HepG2 (cell line): ENCODE measurements at regions not wholly inside any gene's neighbourhood (a gene's known extent, or its start where the extent isn't known, plus 50 kb on each side); places are given as distances from the start of the nearest gene placed in this dataset.

Experiments used
- ATAC-seq: fragments of 200-7000 bp; cut with Tn5 transposase; 3 replicates; pipeline ENCODE4 v1.9.1; 2020; ENCODE audit warnings: mild to moderate bottlenecking, moderate library complexity
- BruUV-seq: library from RNA; stranded (reverse); fragments of 400-500 nt; replicated peaks from 2 replicates; lab custom pipeline; 2021; lab: Mats Ljungman, UMichigan
- CTCF ChIA-PET: fragments of 300-600 bp; formaldehyde crosslinking; extraction: SDS; loops from one replicate; lab custom pipeline; 2021; ENCODE audit warnings: low total read pairs, inconsistent platforms, low intra/inter-chr PET ratio; lab: Yijun Ruan, JAX
- POLR2A ChIA-PET: fragments of 350-600 bp; sonication (Branson Sonifier 250); formaldehyde crosslinking; loops from one replicate; lab custom pipeline; 2020; ENCODE audit warnings: antibody characterized with exemption, inconsistent platforms; lab: Yijun Ruan, JAX
- DNase-seq: peaks from one replicate; pipeline ENCODE4 v3.0.0-alpha.2; 2015; ENCODE audit warnings: low spot score
- FAIRE-seq: peaks from 3 replicates; lab custom pipeline; 2011; peaks lifted over from hg19 to GRCh38; lab: Jason Lieb, UNC
- H2AFZ ChIP-seq: one replicate; pipeline ENCODE4 v1.6.1; 2011; ENCODE audit warnings: low read length, inconsistent platforms
- H3K27ac ChIP-seq: fragments of 300-600 bp; 3 replicates; pipeline ENCODE4 v1.8.0; 2011; ENCODE audit warnings: mixed run types, mild to moderate bottlenecking, mixed read lengths, low read length, inconsistent platforms; ENCODE audit not compliant: insufficient read depth; ENCODE audit errors: extremely low read length
- H3K27me3 ChIP-seq, 2 experiments: fragments of 200-600 bp in 1 of 2; 2 replicates in 1 of 2; 3 replicates in 1 of 2; pipeline versions ENCODE4 v1.6.0 to v1.8.0; 2011; ENCODE audit warnings: low read length in 2 of 2, mild to moderate bottlenecking in 2 of 2, moderate library complexity in 2 of 2, inconsistent platforms in 1 of 2; ENCODE audit not compliant: insufficient read depth in 2 of 2, control insufficient read depth in 1 of 2
- H3K36me3 ChIP-seq, 2 experiments: fragments of 200-600 bp in 1 of 2; replicated peaks in 1 of 2; 2 replicates in 1 of 2; 3 replicates in 1 of 2; pipeline versions ENCODE4 v1.5.1 to v1.8.0; 2011; ENCODE audit warnings: low read length in 2 of 2, inconsistent platforms in 1 of 2; ENCODE audit not compliant: insufficient read depth in 2 of 2, control insufficient read depth in 1 of 2
- H3K4me1 ChIP-seq: 2 replicates; pipeline ENCODE4 v1.5.1; 2012; ENCODE audit warnings: low read length, inconsistent platforms; ENCODE audit not compliant: insufficient read depth
- H3K4me2 ChIP-seq: 2 replicates; pipeline ENCODE4 v1.6.0; 2011; ENCODE audit warnings: low read depth, low read length, inconsistent platforms
- H3K4me3 ChIP-seq, 3 experiments: fragments of 200-600 bp in 1 of 3; sonication (generic), shearing (Covaris generic) in 1 of 3; replicated peaks in 1 of 3; 2 replicates each; pipeline ENCODE4 v1.5.1; 2011 to 2016; ENCODE audit warnings: low read length in 3 of 3, inconsistent platforms in 2 of 3, low read depth in 2 of 3, mild to moderate bottlenecking in 2 of 3, control low read depth in 1 of 3, mixed read lengths in 1 of 3; ENCODE audit not compliant: insufficient read depth in 1 of 3
- H3K79me2 ChIP-seq: one replicate; pipeline ENCODE4 v1.6.1; 2011; ENCODE audit warnings: low read length, inconsistent platforms; ENCODE audit not compliant: insufficient read depth
- H3K9ac ChIP-seq: 2 replicates; pipeline ENCODE4 v1.6.0; 2011; ENCODE audit warnings: mild to moderate bottlenecking, low read depth, low read length, inconsistent platforms; ENCODE audit not compliant: insufficient read depth
- H3K9me3 ChIP-seq: 2 replicates; pipeline ENCODE4 v1.5.1; 2012; ENCODE audit warnings: mild to moderate bottlenecking, low read length
- H4K20me1 ChIP-seq: 2 replicates; pipeline ENCODE4 v1.6.0; 2011; ENCODE audit warnings: inconsistent platforms, mild to moderate bottlenecking, low read length, moderate library complexity; ENCODE audit not compliant: insufficient read depth
- CENPBD1 ChIP-seq: sonication (generic); formaldehyde crosslinking; IDR thresholded peaks from 2 replicates; pipeline ENCODE4 v1.8.0; 2022; ENCODE audit warnings: missing genetic modification reagents, low read depth, mild to moderate bottlenecking, borderline replicate concordance
- DRAP1 ChIP-seq: IDR thresholded peaks from 2 replicates; pipeline ENCODE4 v1.6.1; 2016; ENCODE audit warnings: missing genetic modification reagents, missing compliant biosample characterization
- EZH2 ChIP-seq: conservative IDR thresholded peaks from 2 replicates; pipeline ENCODE4 v1.6.1; 2012; ENCODE audit warnings: mild to moderate bottlenecking, low read depth, low read length, moderate library complexity
- GATAD2A ChIP-seq: IDR thresholded peaks from 2 replicates; pipeline ENCODE4 v1.6.1; 2016
- HIC2 ChIP-seq: sonication (generic); formaldehyde crosslinking; IDR thresholded peaks from 2 replicates; pipeline ENCODE4 v1.9.0; 2022; ENCODE audit warnings: low read depth, missing genetic modification reagents
- RXRB ChIP-seq: IDR thresholded peaks from 2 replicates; pipeline ENCODE4 v1.6.1; 2016; ENCODE audit warnings: borderline replicate concordance, missing genetic modification reagents, missing compliant biosample characterization
- TBX3 ChIP-seq: fragments of 450-650 bp; IDR thresholded peaks from 2 replicates; pipeline ENCODE4 v1.6.1; 2017; ENCODE audit warnings: antibody characterized with exemption, mild to moderate bottlenecking, inconsistent platforms, borderline replicate concordance
- TCF7L2 ChIP-seq: IDR thresholded peaks from 2 replicates; pipeline ENCODE4 v1.6.1; 2011; ENCODE audit warnings: mild to moderate bottlenecking, low read depth, low read length, moderate library complexity
- ZNF563 ChIP-seq: sonication (generic); formaldehyde crosslinking; IDR thresholded peaks from 2 replicates; pipeline ENCODE4 v1.8.0; 2022; ENCODE audit warnings: mild to moderate bottlenecking, moderate library complexity, missing genetic modification reagents
- ZNF816 ChIP-seq: sonication (generic); formaldehyde crosslinking; IDR thresholded peaks from 2 replicates; pipeline ENCODE4 v1.8.0; 2022; ENCODE audit warnings: missing genetic modification reagents, mild to moderate bottlenecking, borderline replicate concordance
- WGBS: methylation state at CpG from one replicate; pipeline ENCODE4 v1.1.6; 2017; ENCODE audit warnings: low lambda C conversion rate; 5-methylcytosine and 5-hydroxymethylcytosine counted together
- in situ Hi-C: cut with HindIII; loops from 2 replicates; pipeline ENCODE4 v1.10.0; 2017; ENCODE audit warnings: low pct_unique_long_range_greater_than_20kb; ENCODE audit not compliant: extremely low pct_ligation_motif_present
- intact Hi-C: fragments of 100-400 bp; cut with micrococcal nuclease; formaldehyde crosslinking; loops from one replicate; pipeline ENCODE4 v1.10.0; 2022; ENCODE audit not compliant: unreplicated experiment

GRCh38 chr1:78401148-78401547 lies 89.6 kb upstream of the PTGFR start:
- no peaks in the 10 kb centered on the region for H4K20me1 ChIP-seq
- no peak for TF ChIP-seq TBX3
- TF ChIP-seq CENPBD1 (CRISPR knock-in tag): no peak
- no peak for TF ChIP-seq EZH2
- TF ChIP-seq DRAP1 (CRISPR knock-in tag): no peak
- no peak for TF ChIP-seq HIC2
- no peak for TF ChIP-seq ZNF816 (CRISPR knock-in tag)
- no peak for TF ChIP-seq GATAD2A (CRISPR knock-in tag)
- no peak for TF ChIP-seq TCF7L2
- no peak for TF ChIP-seq RXRB
- no peak for TF ChIP-seq ZNF563 (CRISPR knock-in tag)
- TF ChIP-seq, all 625 proteins: peak for 0
- H3K9ac ChIP-seq: no peak overlapping the region
- no peaks in the 10 kb centered on the region for H3K27me3 ChIP-seq
- no peaks in the 10 kb centered on the region for H3K79me2 ChIP-seq
- no peak overlapping the region for H3K4me3 ChIP-seq
- BruUV-seq: no TSS peak
- CTCF ChIA-PET: no interaction called here
- intact Hi-C loops (no loop called here), in situ Hi-C loops (no loop called here)
- H3K9me3 ChIP-seq: no peaks in the 10 kb centered on the region
- no peak overlapping the region for H3K4me2 ChIP-seq
- no peak overlapping the region for H3K27ac ChIP-seq
- no peak for ATAC-seq
- no peaks in the 10 kb centered on the region for H3K36me3 ChIP-seq
- FAIRE-seq: no peak
- no peak for DNase-seq
- 4% methylated on average over 2 of the region's 2 CpGs for WGBS
- H3K4me1 ChIP-seq: no peaks in the 10 kb centered on the region
- H2AFZ ChIP-seq: no peak overlapping the region
- POLR2A ChIA-PET: no interaction called here
